SK-N-SH (cell line): ENCODE measurements at regions not wholly inside any gene's neighbourhood (a gene's known extent, or its start where the extent isn't known, plus 50 kb on each side); places are given as distances from the start of the nearest gene placed in this dataset.

Experiments used
- CTCF ChIA-PET: fragments of 300-600, 350-600 bp; formaldehyde crosslinking; extraction: SDS; loops from one replicate; lab custom pipeline; 2021; lab: Yijun Ruan, JAX
- POLR2A ChIA-PET: fragments of 350-600 bp; sonication (Branson Sonifier 250); formaldehyde crosslinking; extraction: SDS; loops from one replicate; lab custom pipeline; 2020; ENCODE audit warnings: antibody characterized with exemption, inconsistent platforms; lab: Yijun Ruan, JAX
- DNase-seq: peaks from one replicate; pipeline ENCODE4 v3.0.0; 2012
- H2AFZ ChIP-seq: fragments of 200-600 bp; sonication (generic); 2 replicates; pipeline ENCODE4 v1.8.1; 2016; ENCODE audit warnings: antibody characterized with exemption, mild to moderate bottlenecking, low read depth
- H3F3A ChIP-seq: fragments of 200-600 bp; sonication (generic); replicated peaks from 2 replicates; pipeline ENCODE3; 2016; ENCODE audit warnings: antibody characterized with exemption, mild to moderate bottlenecking; ENCODE audit not compliant: insufficient read depth
- H3K27ac ChIP-seq, 2 experiments: fragments of 200-500 bp in 1 of 2; fragments of 200-600 bp in 1 of 2; sonication (Bioruptor generic) in 1 of 2; sonication (generic), shearing (Covaris generic) in 1 of 2; 2 replicates each; pipeline versions ENCODE4 v1.5.1 to v1.6.1; 2014 to 2016; ENCODE audit warnings: low read depth in 2 of 2, inconsistent platforms in 1 of 2, low read length in 1 of 2, mild to moderate bottlenecking in 1 of 2, mixed read lengths in 1 of 2
- H3K27me3 ChIP-seq: fragments of 200-600 bp; sonication (generic), shearing (Covaris generic); 2 replicates; pipeline ENCODE4 v1.6.1; 2016; ENCODE audit warnings: mixed run types; ENCODE audit not compliant: insufficient read depth
- H3K36me3 ChIP-seq, 2 experiments: fragments of 200-500 bp in 1 of 2; fragments of 200-600 bp in 1 of 2; sonication (Bioruptor generic) in 1 of 2; sonication (generic) in 1 of 2; replicated peaks in 1 of 2; 2 replicates each; pipeline versions ENCODE3 to v1.5.1; 2014 to 2016; ENCODE audit warnings: low read length in 1 of 2, mild to moderate bottlenecking in 1 of 2; ENCODE audit not compliant: insufficient read depth in 2 of 2, control insufficient read depth in 1 of 2
- H3K4me1 ChIP-seq, 2 experiments: fragments of 200-500 bp in 1 of 2; fragments of 200-600 bp in 1 of 2; sonication (Bioruptor generic) in 1 of 2; sonication (generic), shearing (Covaris generic) in 1 of 2; 2 replicates each; pipeline versions ENCODE4 v1.5.1 to v1.6.1; 2014 to 2016; ENCODE audit warnings: low read depth in 1 of 2, low read length in 1 of 2, mixed run types in 1 of 2; ENCODE audit not compliant: insufficient read depth in 2 of 2, control insufficient read depth in 1 of 2
- H3K4me2 ChIP-seq: fragments of 200-600 bp; sonication (generic), shearing (Covaris generic); 2 replicates; pipeline ENCODE4 v1.6.1; 2017; ENCODE audit warnings: mixed run types
- H3K4me3 ChIP-seq, 2 experiments: fragments of 200-500 bp in 1 of 2; fragments of 200-600 bp in 1 of 2; sonication (Bioruptor generic) in 1 of 2; sonication (generic), shearing (Covaris generic) in 1 of 2; 2 replicates each; pipeline versions ENCODE4 v1.5.1 to v1.8.1; 2014 to 2016; ENCODE audit warnings: low read depth in 2 of 2, inconsistent platforms in 1 of 2, low read length in 1 of 2, mild to moderate bottlenecking in 1 of 2, mixed read lengths in 1 of 2, moderate library complexity in 1 of 2
- H3K79me2 ChIP-seq: fragments of 200-600 bp; sonication (generic); 2 replicates; pipeline ENCODE4 v1.8.1; 2017; ENCODE audit warnings: mild to moderate bottlenecking; ENCODE audit not compliant: insufficient read depth
- H3K9ac ChIP-seq: fragments of 200-600 bp; sonication (generic); 2 replicates; pipeline ENCODE4 v1.6.1; 2017; ENCODE audit warnings: mixed run types
- H3K9me2 ChIP-seq: fragments of 200-600 bp; sonication (generic); 2 replicates; pipeline ENCODE4 v1.6.1; 2017; ENCODE audit warnings: mixed run types
- H3K9me3 ChIP-seq: fragments of 200-600 bp; sonication (generic); 2 replicates; pipeline ENCODE4 v1.6.1; 2017; ENCODE audit warnings: mixed run types, mild to moderate bottlenecking, moderate library complexity
- H4K20me1 ChIP-seq: fragments of 200-600 bp; sonication (generic); 2 replicates; pipeline ENCODE4 v1.6.1; 2017; ENCODE audit warnings: mild to moderate bottlenecking, mixed run types; ENCODE audit not compliant: insufficient read depth
- CHD2 ChIP-seq: fragments of 150-350 bp; IDR thresholded peaks from 2 replicates; pipeline ENCODE4 v1.6.1; 2018; ENCODE audit warnings: low read length; ENCODE audit not compliant: partially characterized antibody
- CTCF ChIP-seq: fragments of 200-600 bp; sonication (generic); IDR thresholded peaks from 2 replicates; pipeline ENCODE4 v1.6.1; 2017; ENCODE audit warnings: antibody characterized with exemption, mild to moderate bottlenecking, moderate library complexity
- ELF1 ChIP-seq: IDR thresholded peaks from 2 replicates; pipeline ENCODE4 v1.4.0; 2012
- FOXJ3 ChIP-seq: sonication (generic); formaldehyde crosslinking; IDR thresholded peaks from 2 replicates; pipeline ENCODE4 v1.5.1; 2020; ENCODE audit warnings: mild to moderate bottlenecking, missing genetic modification reagents
- GATA2 ChIP-seq: sonication (generic); formaldehyde crosslinking; IDR thresholded peaks from 2 replicates; pipeline ENCODE4 v1.5.0; 2020; ENCODE audit warnings: mild to moderate bottlenecking, missing genetic modification reagents
- PBX3 ChIP-seq: IDR thresholded peaks from 2 replicates; pipeline ENCODE4; 2012
- REST ChIP-seq: IDR thresholded peaks from 2 replicates; pipeline ENCODE4 v1.6.1; 2012; ENCODE audit warnings: mild to moderate bottlenecking, low read depth, low read length, moderate library complexity
- RXRA ChIP-seq: IDR thresholded peaks from 2 replicates; pipeline ENCODE4 v1.4.0; 2012; ENCODE audit warnings: low read depth, mild to moderate bottlenecking, borderline replicate concordance
- USF2 ChIP-seq: fragments of 150-350 bp; IDR thresholded peaks from 2 replicates; pipeline ENCODE4 v1.6.1; 2017; ENCODE audit warnings: antibody characterized with exemption, low read length, low read depth, borderline replicate concordance
- ZBTB33 ChIP-seq: IDR thresholded peaks from 2 replicates; pipeline ENCODE4 v1.4.0; 2012; ENCODE audit warnings: low read depth, borderline replicate concordance
- WGBS: methylation state at CpG from one replicate; pipeline ENCODE4 v1.1.6; 2017; ENCODE audit warnings: low lambda C conversion rate; 5-methylcytosine and 5-hydroxymethylcytosine counted together

GRCh38 chr5:18745042-18745987 lies 1111.1 kb downstream of the TAF11L14 start:
- no peak for TF ChIP-seq FOXJ3
- TF ChIP-seq RXRA = no peak
- no peaks in the 10 kb centered on the region for H3K27me3 ChIP-seq
- DNase-seq = no peak
- WGBS = 51% methylated on average over 9 of the region's 13 CpGs
- ChIA-PET CTCF (no interaction called here), POLR2A (no interaction called here)
- H3F3A ChIP-seq = no peaks in the 10 kb centered on the region
- 0 out of 2 replicates have a peak, but pooled peaks cover 4% of the 10 kb centered on the region for H3K9me3 ChIP-seq
- peak overlapping the region; percentile 100 for H2AFZ ChIP-seq
- H3K4me2 ChIP-seq = peak overlapping the region; percentile 88
- H3K4me1 ChIP-seq = no peaks in the 10 kb centered on the region; a peak in 1 of 4 replicates
- H3K27ac ChIP-seq = peak overlapping the region; percentile 60 to 64
- H3K4me3 ChIP-seq = peak overlapping the region; percentile 55 to 71
- H4K20me1 ChIP-seq = no peaks in the 10 kb centered on the region
- H3K79me2 ChIP-seq = no peaks in the 10 kb centered on the region
- no peaks in the 10 kb centered on the region for H3K36me3 ChIP-seq
- H3K9ac ChIP-seq = peak overlapping the region; percentile 63
- H3K9me2 ChIP-seq = no peaks in the 10 kb centered on the region

- Histone ChIP-seq H3F3A (no peaks in the 10 kb centered on the region), H3K4me3 (peak overlapping the region; percentile 55 to 71), H3K9ac (peak overlapping the region; percentile 63), H3K27ac (peak overlapping the region; percentile 60 to 64), H3K9me3 (0 out of 2 replicates have a peak, but pooled peaks cover 4% of the 10 kb centered on the region), H3K4me2 (peak overlapping the region; percentile 88), H3K79me2 (no peaks in the 10 kb centered on the region), H3K27me3 (no peaks in the 10 kb centered on the region), H3K4me1 (no peaks in the 10 kb centered on the region; a peak in 1 of 4 replicates), H4K20me1 (no peaks in the 10 kb centered on the region), H2AFZ (peak overlapping the region; percentile 100), H3K36me3 (no peaks in the 10 kb centered on the region), H3K9me2 (no peaks in the 10 kb centered on the region)
- DNase-seq = peak; percentile 11
- WGBS = 30% methylated on average over 9 of the region's 9 CpGs
- ChIA-PET CTCF (no interaction called here), POLR2A (no interaction called here)
- TF ChIP-seq PBX3 (no peak), USF2 (no peak), GATA2 (CRISPR knock-in tag) (no peak), ELF1 (no peak), REST (no peak), CTCF (no peak), ZBTB33 (no peak), CHD2 (no peak)
These were observed 1111.8 kb downstream of the TAF11L14 start for GRCh38 chr5:18745988-18746615.
